ENCODE measurements at regions not wholly inside any gene's neighbourhood (a gene's known extent, or its start where the extent isn't known, plus 50 kb on each side); places are given as distances from the start of the nearest gene placed in this dataset.

DNA sequence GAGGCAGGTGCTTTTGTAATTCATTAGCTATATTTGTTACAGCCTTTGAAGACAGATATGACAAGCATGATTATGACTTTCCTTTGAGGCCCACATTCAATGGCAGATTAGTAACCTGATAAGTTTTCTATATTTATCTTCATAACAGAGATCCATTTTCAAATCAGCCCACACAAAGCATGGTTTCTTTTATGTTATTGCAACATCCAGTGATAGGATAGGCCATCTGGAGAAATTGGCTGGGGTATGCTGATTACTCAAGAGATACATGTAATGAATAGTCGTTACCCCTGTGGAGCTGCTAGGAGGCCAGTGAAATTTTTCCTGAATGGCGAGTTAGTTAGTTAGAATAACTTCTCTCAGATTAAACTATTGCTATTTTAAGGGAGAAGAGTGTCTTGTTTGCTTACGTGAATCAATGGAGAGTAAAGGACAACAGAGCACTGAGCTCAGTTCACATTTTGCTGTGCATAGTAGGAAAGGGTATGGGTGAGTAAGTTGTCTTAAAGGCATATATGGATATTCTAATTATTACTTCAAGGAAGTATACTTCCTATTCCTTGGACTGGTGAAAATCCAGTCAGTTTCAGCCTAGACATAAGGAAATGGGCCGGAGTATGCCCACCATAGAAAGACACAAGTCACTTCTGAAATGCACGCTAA lies 79.2 kb upstream of the DKK2 start:
- TF ChIP-seq SIN3A (IDR thresholded peaks at IDR 0.05; ENCODE audit: borderline replicate concordance, insufficient read depth, low read length) (no peak), POLR2AphosphoS5 (IDR thresholded peaks at IDR 0.05; ENCODE audit: low read depth, low read length) (no peak; the same call in 1 of the 2 replicates), TAF1 (IDR thresholded peaks at IDR 0.05; ENCODE audit: borderline replicate concordance, insufficient read depth, low read length) (no peak), FOXP2 (optimal IDR thresholded peaks at IDR 0.05; ENCODE audit: borderline replicate concordance, extremely low read depth, extremely low read length, insufficient read depth) (no peak)

All from PFSK-1 (cell line).